T-helper 2 cell treated with Interferon-gamma antibody and Interleukin-4, amounts not matched to agents 5 μg/mL and 100 μg/mL, for 36 hours (primary cell): ENCODE measurements at regions not wholly inside any gene's neighbourhood (a gene's known extent, or its start where the extent isn't known, plus 50 kb on each side); places are given as distances from the start of the nearest gene placed in this dataset.
"Not testable (repeated sequence)": the region's sequence is repeated elsewhere in the genome, so short reads cannot be mapped to it uniquely, and the experiment has no call there.

Source experiments
- DNase-seq: peaks from one replicate; pipeline ENCODE4 v3.0.0; 2021; ENCODE audit warnings: low spot score
- H3K27ac Mint-ChIP-seq: one replicate; pipeline ENCODE4 v1.8.0; 2021; ENCODE audit warnings: mild to moderate bottlenecking, mixed read lengths
- H3K27me3 Mint-ChIP-seq: one replicate; pipeline ENCODE4 v1.8.0; 2021; ENCODE audit warnings: low read depth, mixed read lengths
- H3K36me3 Mint-ChIP-seq: one replicate; pipeline ENCODE4 v1.8.0; 2021; ENCODE audit warnings: low read depth, mixed read lengths
- H3K4me1 Mint-ChIP-seq: one replicate; pipeline ENCODE4 v1.8.0; 2021; ENCODE audit warnings: low read depth, mixed read lengths
- H3K4me3 Mint-ChIP-seq: one replicate; pipeline ENCODE4 v1.8.0; 2022; ENCODE audit warnings: mild to moderate bottlenecking, moderate library complexity, mixed read lengths
- H3K9me3 Mint-ChIP-seq: one replicate; pipeline ENCODE4 v1.8.0; 2021; ENCODE audit warnings: mixed read lengths

GRCh38 chr7:115224922-115225321 lies 303.0 kb downstream of the MDFIC start:
- DNase-seq = no peak
- Mint-ChIP-seq H3K4me3 (no peak overlapping the region), H3K27me3 (peaks cover 16% of the 10 kb centered on the region), H3K9me3 (no peaks in the 10 kb centered on the region), H3K27ac (no peak overlapping the region), H3K4me1 (no peaks in the 10 kb centered on the region), H3K36me3 (no peaks in the 10 kb centered on the region)

GRCh38 chr7:115223959-115224358 lies 302.1 kb downstream of the MDFIC start:
- Mint-ChIP-seq H3K4me3 (no peak overlapping the region), H3K27me3 (peaks cover 21% of the 10 kb centered on the region), H3K4me1 (no peaks in the 10 kb centered on the region), H3K9me3 (no peaks in the 10 kb centered on the region), H3K36me3 (no peaks in the 10 kb centered on the region), H3K27ac (no peak overlapping the region)
- no peak for DNase-seq

GRCh38 chr7:115221456-115221855 lies 299.6 kb downstream of the MDFIC start:
- Mint-ChIP-seq H3K4me1 (peaks cover 6% of the 10 kb centered on the region), H3K36me3 (no peaks in the 10 kb centered on the region), H3K9me3 (no peaks in the 10 kb centered on the region), H3K4me3 (no peak overlapping the region), H3K27me3 (peaks cover 30% of the 10 kb centered on the region), H3K27ac (no peak overlapping the region)
- DNase-seq = no peak

GRCh38 chr7:115218076-115218475 lies 296.2 kb downstream of the MDFIC start:
- no peak for DNase-seq
- no peaks in the 10 kb centered on the region for H3K36me3 Mint-ChIP-seq
- H3K27me3 Mint-ChIP-seq = peaks cover 24% of the 10 kb centered on the region
- H3K27ac Mint-ChIP-seq = no peak overlapping the region
- H3K9me3 Mint-ChIP-seq = no peaks in the 10 kb centered on the region
- H3K4me3 Mint-ChIP-seq = no peak overlapping the region
- peaks cover 7% of the 10 kb centered on the region for H3K4me1 Mint-ChIP-seq

- DNase-seq = no peak
- Mint-ChIP-seq H3K9me3 (no peaks in the 10 kb centered on the region), H3K4me1 (peaks cover 7% of the 10 kb centered on the region), H3K4me3 (no peak overlapping the region), H3K27ac (no peak overlapping the region), H3K36me3 (no peaks in the 10 kb centered on the region), H3K27me3 (peaks cover 24% of the 10 kb centered on the region)
These were observed 295.5 kb downstream of the MDFIC start for GRCh38 chr7:115217373-115217772.

- Mint-ChIP-seq H3K27me3 (peaks cover 23% of the 10 kb centered on the region), H3K4me1 (peaks cover 7% of the 10 kb centered on the region), H3K9me3 (no peaks in the 10 kb centered on the region), H3K36me3 (no peaks in the 10 kb centered on the region), H3K27ac (no peak overlapping the region), H3K4me3 (no peak overlapping the region)
- no peak for DNase-seq
These were observed 294.8 kb downstream of the MDFIC start for GRCh38 chr7:115216652-115217051.

GRCh38 chr7:115211171-115211570 lies 289.3 kb downstream of the MDFIC start:
- Mint-ChIP-seq H3K4me1 (peaks cover 8% of the 10 kb centered on the region), H3K36me3 (peaks cover 2% of the 10 kb centered on the region), H3K4me3 (no peak overlapping the region), H3K27ac (no peak overlapping the region), H3K27me3 (peaks cover 8% of the 10 kb centered on the region), H3K9me3 (peaks cover 9% of the 10 kb centered on the region)
- DNase-seq = no peak

GRCh38 chr7:115210552-115210951 lies 288.7 kb downstream of the MDFIC start:
- Mint-ChIP-seq H3K4me1 (peaks cover 8% of the 10 kb centered on the region), H3K36me3 (peaks cover 2% of the 10 kb centered on the region), H3K9me3 (peaks cover 14% of the 10 kb centered on the region), H3K27me3 (peaks cover 8% of the 10 kb centered on the region), H3K4me3 (no peak overlapping the region), H3K27ac (no peak overlapping the region)
- no peak for DNase-seq

GRCh38 chr7:115208710-115209560 lies 287.0 kb downstream of the MDFIC start:
- Mint-ChIP-seq H3K27me3 (peaks cover 8% of the 10 kb centered on the region), H3K36me3 (peaks cover 2% of the 10 kb centered on the region), H3K9me3 (peaks cover 14% of the 10 kb centered on the region), H3K4me3 (no peak overlapping the region), H3K27ac (no peak overlapping the region), H3K4me1 (peaks cover 8% of the 10 kb centered on the region)
- DNase-seq = no peak

GRCh38 chr7:115206374-115206773 lies 284.5 kb downstream of the MDFIC start:
- H3K4me3 Mint-ChIP-seq, H3K36me3 Mint-ChIP-seq, H3K27me3 Mint-ChIP-seq, DNase-seq, H3K4me1 Mint-ChIP-seq, H3K27ac Mint-ChIP-seq: not testable (repeated sequence)
- H3K9me3 Mint-ChIP-seq = peaks cover 14% of the 10 kb centered on the region

- no peak overlapping the region for H3K27ac Mint-ChIP-seq
- no peaks in the 10 kb centered on the region for H3K36me3 Mint-ChIP-seq
- no peak overlapping the region for H3K4me3 Mint-ChIP-seq
- peaks cover 6% of the 10 kb centered on the region for H3K27me3 Mint-ChIP-seq
- no peaks in the 10 kb centered on the region for H3K4me1 Mint-ChIP-seq
- no peak for DNase-seq
- H3K9me3 Mint-ChIP-seq = no peaks in the 10 kb centered on the region
These were observed 276.2 kb downstream of the MDFIC start for GRCh38 chr7:115198143-115198542.

- no peak for DNase-seq
- no peak overlapping the region for H3K4me3 Mint-ChIP-seq
- no peak overlapping the region for H3K27ac Mint-ChIP-seq
- peaks cover 16% of the 10 kb centered on the region for H3K27me3 Mint-ChIP-seq
- H3K4me1 Mint-ChIP-seq = no peaks in the 10 kb centered on the region
- H3K36me3 Mint-ChIP-seq = no peaks in the 10 kb centered on the region
- H3K9me3 Mint-ChIP-seq = no peaks in the 10 kb centered on the region
These were observed 273.3 kb downstream of the MDFIC start for GRCh38 chr7:115195208-115195607.

GRCh38 chr7:115191526-115191925 lies 269.6 kb downstream of the MDFIC start:
- DNase-seq = no peak
- Mint-ChIP-seq H3K27ac (no peak overlapping the region), H3K27me3 (peaks cover 25% of the 10 kb centered on the region)

GRCh38 chr7:115183431-115184057 lies 261.6 kb downstream of the MDFIC start:
- Mint-ChIP-seq H3K27me3 (peaks cover 10% of the 10 kb centered on the region), H3K36me3 (peaks cover 2% of the 10 kb centered on the region), H3K4me1 (peaks cover 22% of the 10 kb centered on the region), H3K4me3 (peak overlapping the region; percentile 73), H3K9me3 (peaks cover 8% of the 10 kb centered on the region), H3K27ac (peak overlapping the region; percentile 32)
- DNase-seq = no peak

More at GRCh38 chr7:115191526-115191925, 269.6 kb downstream of the MDFIC start:
- no peak overlapping the region for H3K4me3 Mint-ChIP-seq
- H3K36me3 Mint-ChIP-seq = no peaks in the 10 kb centered on the region
- peaks cover 3% of the 10 kb centered on the region for H3K9me3 Mint-ChIP-seq
- H3K4me1 Mint-ChIP-seq = no peaks in the 10 kb centered on the region
